ENCODE measurements at regions not wholly inside any gene's neighbourhood (a gene's known extent, or its start where the extent isn't known, plus 50 kb on each side); places are given as distances from the start of the nearest gene placed in this dataset.

DNA sequence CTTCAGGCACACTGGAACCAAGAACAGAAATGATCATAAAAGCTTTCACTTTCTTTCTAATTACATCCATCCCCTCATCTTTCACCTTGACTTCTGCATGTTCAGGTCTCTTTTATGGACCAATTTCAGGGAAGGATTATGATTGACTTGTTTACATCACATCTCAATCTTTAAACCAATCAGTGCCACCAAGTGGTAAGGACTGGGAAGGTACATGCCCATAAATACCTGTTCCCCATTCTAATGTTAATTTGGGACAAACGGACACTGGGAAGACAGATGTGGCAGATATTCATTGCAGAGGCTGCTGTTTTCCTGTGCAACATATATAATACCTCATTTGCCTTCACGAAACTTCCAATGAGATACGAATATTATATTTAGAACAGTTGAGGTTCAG lies 978.1 kb downstream of the GALC start:
- no peak overlapping the region for H3K4me3 ChIP-seq (ENCODE audit: insufficient read depth, low read depth, low read length)
- H3K9me3 Mint-ChIP-seq (ENCODE audit: unreplicated experiment) = no peaks in the 10 kb centered on the region
- H3K4me1 ChIP-seq (ENCODE audit: insufficient read depth, low read length) = peaks cover 4% of the 10 kb centered on the region
- H3K27me3 Mint-ChIP-seq (ENCODE audit: low read depth, unreplicated experiment) = no peaks in the 10 kb centered on the region
- H3K79me2 ChIP-seq (ENCODE audit: insufficient read depth, low read length) = no peaks in the 10 kb centered on the region
- no peak overlapping the region for H2AFZ ChIP-seq (ENCODE audit: low read depth, low read length)
- no peaks in the 10 kb centered on the region for H3K36me3 ChIP-seq (ENCODE audit: insufficient read depth, low read length)
- no peak overlapping the region for H3K27ac ChIP-seq (ENCODE audit: low read depth, low read length)
- H3K4me1 Mint-ChIP-seq (ENCODE audit: low read depth, unreplicated experiment) = no peaks in the 10 kb centered on the region
- H3K27ac Mint-ChIP-seq (ENCODE audit: unreplicated experiment) = no peak overlapping the region
- peak; percentile 29 for FAIRE-seq
- no peak overlapping the region for H3K4me2 ChIP-seq (ENCODE audit: low read length)
- TF ChIP-seq, protein P1, sequence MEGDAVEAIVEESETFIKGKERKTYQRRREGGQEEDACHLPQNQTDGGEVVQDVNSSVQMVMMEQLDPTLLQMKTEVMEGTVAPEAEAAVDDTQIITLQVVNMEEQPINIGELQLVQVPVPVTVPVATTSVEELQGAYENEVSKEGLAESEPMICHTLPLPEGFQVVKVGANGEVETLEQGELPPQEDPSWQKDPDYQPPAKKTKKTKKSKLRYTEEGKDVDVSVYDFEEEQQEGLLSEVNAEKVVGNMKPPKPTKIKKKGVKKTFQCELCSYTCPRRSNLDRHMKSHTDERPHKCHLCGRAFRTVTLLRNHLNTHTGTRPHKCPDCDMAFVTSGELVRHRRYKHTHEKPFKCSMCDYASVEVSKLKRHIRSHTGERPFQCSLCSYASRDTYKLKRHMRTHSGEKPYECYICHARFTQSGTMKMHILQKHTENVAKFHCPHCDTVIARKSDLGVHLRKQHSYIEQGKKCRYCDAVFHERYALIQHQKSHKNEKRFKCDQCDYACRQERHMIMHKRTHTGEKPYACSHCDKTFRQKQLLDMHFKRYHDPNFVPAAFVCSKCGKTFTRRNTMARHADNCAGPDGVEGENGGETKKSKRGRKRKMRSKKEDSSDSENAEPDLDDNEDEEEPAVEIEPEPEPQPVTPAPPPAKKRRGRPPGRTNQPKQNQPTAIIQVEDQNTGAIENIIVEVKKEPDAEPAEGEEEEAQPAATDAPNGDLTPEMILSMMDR (IDR thresholded peaks at IDR 0.05; ENCODE audit: insufficient read depth, low read depth, low read length) = peak; percentile 19
- TF ChIP-seq EZH2 (IDR thresholded peaks at IDR 0.05; ENCODE audit: insufficient read depth, low read length) = no peak
- no peak for DNase-seq (ENCODE audit: low read depth)
- H3K27me3 ChIP-seq (ENCODE audit: insufficient read depth, low read length) = no peaks in the 10 kb centered on the region
- no peak overlapping the region for H3K9ac ChIP-seq (ENCODE audit: low read length)
- H3K9me3 ChIP-seq (ENCODE audit: insufficient read depth, low read depth, low read length) = no peaks in the 10 kb centered on the region
- H3K4me3 Mint-ChIP-seq (ENCODE audit: unreplicated experiment) = no peak overlapping the region
- H4K20me1 ChIP-seq (ENCODE audit: insufficient read depth, low read length) = no peaks in the 10 kb centered on the region
- H3K36me3 Mint-ChIP-seq (ENCODE audit: low read depth, unreplicated experiment) = no peaks in the 10 kb centered on the region

DNA sequence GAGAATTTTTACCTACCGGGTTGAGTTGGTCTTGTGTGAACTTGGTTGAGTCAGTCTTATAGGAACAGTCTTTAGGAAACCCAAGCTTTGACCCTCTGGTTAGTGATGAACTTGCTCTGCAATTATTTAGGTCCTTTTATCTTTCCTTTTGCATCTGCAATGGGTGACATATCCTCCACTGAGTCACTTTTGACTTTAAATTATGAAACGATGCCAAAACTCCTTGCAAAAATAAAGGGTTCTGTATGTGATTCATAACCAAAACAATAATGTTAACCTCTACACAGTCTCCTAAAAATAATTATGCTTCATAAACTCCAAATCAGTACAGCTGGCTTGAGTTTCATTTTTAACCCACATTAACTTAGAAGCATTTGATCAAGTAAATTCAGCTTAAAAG lies 979.4 kb downstream of the GALC start:
- H4K20me1 ChIP-seq (ENCODE audit: insufficient read depth, low read length) = no peaks in the 10 kb centered on the region
- Mint-ChIP-seq H3K36me3 (ENCODE audit: low read depth, unreplicated experiment) (no peaks in the 10 kb centered on the region), H3K9me3 (ENCODE audit: unreplicated experiment) (no peaks in the 10 kb centered on the region), H3K27me3 (ENCODE audit: low read depth, unreplicated experiment) (no peaks in the 10 kb centered on the region), H3K4me3 (ENCODE audit: unreplicated experiment) (no peak overlapping the region), H3K27ac (ENCODE audit: unreplicated experiment) (no peak overlapping the region), H3K4me1 (ENCODE audit: low read depth, unreplicated experiment) (no peaks in the 10 kb centered on the region)
- no peaks in the 10 kb centered on the region for H3K79me2 ChIP-seq (ENCODE audit: insufficient read depth, low read length)
- H3K9ac ChIP-seq (ENCODE audit: low read length) = no peak overlapping the region
- H3K27ac ChIP-seq (ENCODE audit: low read depth, low read length) = no peak overlapping the region
- FAIRE-seq (peak; percentile 41), DNase-seq (ENCODE audit: low read depth) (peak; percentile 83)
- TF ChIP-seq, protein P1 (IDR thresholded peaks at IDR 0.05; ENCODE audit: insufficient read depth, low read depth, low read length) = no peak
- no peak for TF ChIP-seq EZH2 (IDR thresholded peaks at IDR 0.05; ENCODE audit: insufficient read depth, low read length)
- no peak overlapping the region for H3K4me3 ChIP-seq (ENCODE audit: insufficient read depth, low read depth, low read length)
- no peak overlapping the region for H2AFZ ChIP-seq (ENCODE audit: low read depth, low read length)
- H3K9me3 ChIP-seq (ENCODE audit: insufficient read depth, low read depth, low read length) = no peaks in the 10 kb centered on the region
- H3K36me3 ChIP-seq (ENCODE audit: insufficient read depth, low read length) = no peaks in the 10 kb centered on the region
- no peaks in the 10 kb centered on the region for H3K27me3 ChIP-seq (ENCODE audit: insufficient read depth, low read length)
- H3K4me2 ChIP-seq (ENCODE audit: low read length) = peak overlapping the region; percentile 40
- peaks cover 4% of the 10 kb centered on the region for H3K4me1 ChIP-seq (ENCODE audit: insufficient read depth, low read length)

DNA sequence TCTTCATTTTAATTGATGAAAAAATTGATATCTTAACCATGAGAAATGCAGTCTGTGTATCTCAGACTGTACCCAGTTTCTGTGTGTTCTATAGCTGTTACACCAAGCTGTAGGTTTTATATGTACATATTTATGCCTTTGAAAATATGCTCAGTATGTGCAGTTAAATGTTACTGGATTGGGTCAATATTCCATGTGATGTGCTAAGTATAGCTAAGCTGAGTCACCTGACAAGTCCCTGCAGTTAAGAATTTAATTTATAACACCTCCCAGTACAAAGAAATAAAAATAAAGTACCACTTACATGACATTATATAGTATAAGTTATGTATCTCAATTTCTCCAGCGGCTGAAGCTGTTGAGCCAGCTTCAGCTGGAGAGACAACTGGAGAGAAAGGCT lies 984.0 kb downstream of the GALC start:
- Mint-ChIP-seq H3K9me3 (ENCODE audit: unreplicated experiment) (peaks cover 5% of the 10 kb centered on the region), H3K4me1 (ENCODE audit: low read depth, unreplicated experiment) (no peaks in the 10 kb centered on the region), H3K36me3 (ENCODE audit: low read depth, unreplicated experiment) (no peaks in the 10 kb centered on the region), H3K27ac (ENCODE audit: unreplicated experiment) (no peak overlapping the region), H3K4me3 (ENCODE audit: unreplicated experiment) (no peak overlapping the region), H3K27me3 (ENCODE audit: low read depth, unreplicated experiment) (no peaks in the 10 kb centered on the region)
- Histone ChIP-seq H3K27ac (ENCODE audit: low read depth, low read length) (no peak overlapping the region), H3K4me3 (ENCODE audit: insufficient read depth, low read depth, low read length) (no peak overlapping the region), H2AFZ (ENCODE audit: low read depth, low read length) (no peak overlapping the region), H3K4me1 (ENCODE audit: insufficient read depth, low read length) (peaks cover 4% of the 10 kb centered on the region), H4K20me1 (ENCODE audit: insufficient read depth, low read length) (no peaks in the 10 kb centered on the region), H3K4me2 (ENCODE audit: low read length) (no peak overlapping the region), H3K9me3 (ENCODE audit: insufficient read depth, low read depth, low read length) (no peaks in the 10 kb centered on the region), H3K36me3 (ENCODE audit: insufficient read depth, low read length) (no peaks in the 10 kb centered on the region), H3K27me3 (ENCODE audit: insufficient read depth, low read length) (no peaks in the 10 kb centered on the region), H3K9ac (ENCODE audit: low read length) (no peak overlapping the region), H3K79me2 (ENCODE audit: insufficient read depth, low read length) (no peaks in the 10 kb centered on the region)
- TF ChIP-seq, protein P1 (IDR thresholded peaks at IDR 0.05; ENCODE audit: insufficient read depth, low read depth, low read length) = no peak
- TF ChIP-seq EZH2 (IDR thresholded peaks at IDR 0.05; ENCODE audit: insufficient read depth, low read length) = no peak
- no peak for FAIRE-seq
- no peak for DNase-seq (ENCODE audit: low read depth)
